ENCODE measurements at regions not wholly inside any gene's neighbourhood (a gene's known extent, or its start where the extent isn't known, plus 50 kb on each side); places are given as distances from the start of the nearest gene placed in this dataset.

- no peak for DNase-seq
Measured at GRCh38 chr12:98449584-98449983, 65.8 kb upstream of the TMPO start.

GRCh38 chr12:98453070-98453469 lies 62.3 kb upstream of the TMPO start:
- DNase-seq = no peak

DNA sequence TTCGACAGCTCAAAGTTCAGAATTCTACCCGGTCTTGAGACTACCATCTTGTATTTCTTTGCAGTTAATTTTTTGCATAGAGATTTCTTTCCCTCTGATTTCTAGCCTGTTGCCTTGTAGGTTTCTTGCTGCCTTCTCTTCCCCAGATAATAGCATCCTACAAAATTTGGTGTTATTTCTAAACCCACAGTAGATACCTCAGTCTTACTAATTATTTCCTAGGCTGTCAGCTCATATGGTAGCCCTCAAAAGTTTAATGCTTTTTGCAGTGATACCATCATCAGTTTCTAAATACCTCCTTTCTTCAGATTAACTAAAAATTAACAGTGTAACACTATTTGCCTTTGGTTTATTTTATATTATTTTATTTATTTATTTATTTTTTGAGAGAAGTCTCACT lies 61.9 kb upstream of the TMPO start:
- no peak for DNase-seq

DNA sequence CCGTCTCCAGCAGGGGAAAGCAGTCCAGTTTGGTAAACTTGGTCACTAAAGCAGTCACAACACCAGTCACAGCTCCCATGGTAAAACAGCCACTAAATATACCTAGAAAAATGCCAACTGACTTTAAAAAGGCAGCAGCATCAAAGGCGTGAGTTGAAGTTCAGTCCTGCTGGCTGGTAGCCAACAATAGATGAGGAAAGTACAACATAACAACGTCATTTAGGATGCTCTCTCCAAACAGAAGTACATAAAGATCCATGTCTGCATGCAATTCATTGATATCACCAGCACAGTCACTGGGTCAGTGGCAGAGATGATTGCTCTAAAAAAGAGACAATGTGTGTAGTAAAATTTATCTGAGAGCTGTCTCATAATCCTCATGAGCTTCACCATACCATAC lies 59.3 kb upstream of the TMPO start:
- DNase-seq = no peak

DNA sequence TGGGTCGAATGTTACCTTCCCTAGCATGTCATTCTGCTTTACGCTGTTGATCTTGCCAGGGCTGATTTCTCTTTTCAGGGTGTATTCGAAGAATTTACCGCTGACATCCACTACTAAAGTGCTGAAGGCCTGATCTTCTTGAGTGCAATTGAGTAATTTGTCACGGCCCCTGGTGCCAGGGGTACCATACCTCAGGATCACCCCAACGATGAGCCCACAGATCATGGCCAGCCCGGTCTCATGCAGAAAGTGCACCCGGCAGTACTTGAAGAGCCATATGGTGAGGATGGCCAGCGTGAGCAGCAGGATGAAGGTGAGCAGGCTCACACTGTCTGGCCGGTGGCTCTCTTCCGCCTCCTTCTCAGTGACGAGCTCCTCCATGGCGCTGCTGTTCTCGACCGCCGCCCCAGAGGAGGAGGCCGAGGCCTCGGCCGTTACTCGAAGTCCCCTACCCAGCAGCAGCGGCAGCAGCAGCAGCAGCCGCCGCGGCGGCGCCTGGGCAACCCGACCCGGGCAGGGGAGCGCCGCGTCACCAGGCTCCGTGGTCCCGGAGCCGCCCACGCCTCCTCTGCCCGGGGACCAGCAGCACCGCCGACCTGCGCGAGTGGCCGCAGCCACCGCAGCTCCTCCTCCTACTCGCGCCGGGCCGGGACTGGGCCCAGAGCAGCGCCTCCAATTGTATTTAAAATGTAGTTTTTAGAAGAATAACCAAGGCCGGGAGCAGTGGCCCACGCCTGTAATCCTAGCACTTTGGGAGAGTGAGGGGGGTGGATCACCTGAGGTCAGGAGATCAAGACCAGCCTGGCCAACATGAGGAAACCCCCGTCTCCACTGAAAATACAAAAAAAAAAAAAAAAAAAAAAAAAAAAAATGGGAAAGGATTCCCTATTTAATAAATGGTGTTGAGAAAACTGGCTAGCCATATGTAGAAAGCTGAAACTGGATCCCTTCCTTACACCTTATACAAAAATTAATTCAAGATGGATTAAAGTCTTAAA lies 58.5 kb upstream of the TMPO start:
- no peak for DNase-seq

DNA sequence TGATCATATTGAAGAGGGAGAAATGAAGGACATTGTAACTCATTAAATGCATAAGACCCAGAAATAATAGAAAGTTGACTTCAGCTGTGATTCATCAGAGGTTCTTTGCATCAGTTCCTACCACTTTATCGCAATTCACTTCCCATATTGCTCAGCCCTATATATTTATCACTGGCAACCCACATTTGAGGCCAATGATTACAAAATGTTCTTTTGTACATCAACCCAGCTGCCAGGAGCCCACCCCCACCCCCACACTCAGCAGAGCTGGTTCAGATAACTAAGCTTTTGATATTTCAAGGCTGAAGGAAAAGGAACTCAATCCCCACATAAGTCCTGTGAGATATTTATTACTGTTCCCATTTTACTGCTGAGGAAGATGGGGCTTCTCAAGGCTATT lies 51.2 kb upstream of the TMPO start:
- DNase-seq = peak; percentile 16

GRCh38 chr12:98465505-98465904 lies 49.9 kb upstream of the TMPO start:
- DNase-seq = no peak

Measured in hematopoietic multipotent progenitor cell treated with erythropoietin and hydrocortisone succinate and interleukin-3 and kit ligand, for 8 days (in vitro differentiated cells).